Hematopoietic multipotent progenitor cell treated with erythropoietin and hydrocortisone succinate and interleukin-3 and kit ligand, for 8 days (in vitro differentiated cells): ENCODE measurements at regions not wholly inside any gene's neighbourhood (a gene's known extent, or its start where the extent isn't known, plus 50 kb on each side); places are given as distances from the start of the nearest gene placed in this dataset.

ENCODE experiments used
- DNase-seq: peaks from one replicate; pipeline ENCODE4 v3.0.0-alpha.2; 2015

GRCh38 chr1:213905344-213905743 is 82.4 kb upstream of the PROX1 start:
- DNase-seq, result no peak

- DNase-seq, result no peak
Observed at GRCh38 chr1:213908521-213908920, 79.3 kb upstream of the PROX1 start.

- no peak for DNase-seq
Observed at GRCh38 chr1:213914392-213914791, 73.4 kb upstream of the PROX1 start.

- DNase-seq, result no peak
Observed at GRCh38 chr1:213921311-213921710, 66.5 kb upstream of the PROX1 start.

GRCh38 chr1:213921712-213922111 is 66.1 kb upstream of the PROX1 start:
- no peak for DNase-seq

- no peak for DNase-seq
Observed at GRCh38 chr1:213925531-213926182, 62.1 kb upstream of the PROX1 start.

- DNase-seq, result no peak
Observed at GRCh38 chr1:213927846-213928245, 59.9 kb upstream of the PROX1 start.

GRCh38 chr1:213929398-213929797 is 58.4 kb upstream of the PROX1 start:
- no peak for DNase-seq

- no peak for DNase-seq
Observed at GRCh38 chr1:213931836-213932235, 55.9 kb upstream of the PROX1 start.

GRCh38 chr1:213933336-213933735 is 54.4 kb upstream of the PROX1 start:
- no peak for DNase-seq

- no peak for DNase-seq
Observed at GRCh38 chr1:213934649-213935048, 53.1 kb upstream of the PROX1 start.

GRCh38 chr1:213936571-213936970 is 51.2 kb upstream of the PROX1 start:
- DNase-seq, result no peak
